A673 (cell line): ENCODE measurements at regions not wholly inside any gene's neighbourhood (a gene's known extent, or its start where the extent isn't known, plus 50 kb on each side); places are given as distances from the start of the nearest gene placed in this dataset.

Experiments used
- BruUV-seq: library from RNA; stranded (reverse); fragments of 400-500 nt; replicated peaks from 2 replicates; lab custom pipeline; 2021; lab: Mats Ljungman, UMichigan
- CTCF ChIA-PET: fragments of 300-600 bp; sonication (Branson Sonifier 250); formaldehyde crosslinking; loops from one replicate; lab custom pipeline; 2022; ENCODE audit warnings: antibody characterized with exemption; lab: Charles Lee
- POLR2A ChIA-PET: fragments of 300-600 bp; sonication (Branson Sonifier 250); formaldehyde crosslinking; loops from one replicate; lab custom pipeline; 2022; ENCODE audit warnings: antibody characterized with exemption; ENCODE audit not compliant: low non-redundant PET; lab: Charles Lee
- DNase-seq: peaks from one replicate; pipeline ENCODE4 v3.0.0-alpha.2; 2015; ENCODE audit warnings: low spot score
- H3K27ac ChIP-seq: fragments of 200-600 bp; sonication (generic); 2 replicates; pipeline ENCODE4 v1.5.1; 2016; ENCODE audit warnings: mixed run types, low read depth, mild to moderate bottlenecking, mixed read lengths, antibody characterized with exemption, low read length; ENCODE audit not compliant: poor library complexity, severe bottlenecking
- H3K27me3 ChIP-seq: fragments of 200-600 bp; sonication (generic); replicated peaks from 2 replicates; pipeline ENCODE4 v1.6.1; 2017; ENCODE audit warnings: mixed run types, low read depth, mild to moderate bottlenecking, mixed read lengths, antibody characterized with exemption, low read length; ENCODE audit not compliant: insufficient read depth, poor library complexity
- H3K36me3 ChIP-seq: fragments of 200-600 bp; sonication (generic); 2 replicates; pipeline ENCODE4 v1.6.1; 2016; ENCODE audit warnings: mixed run types, mild to moderate bottlenecking, mixed read lengths, antibody characterized with exemption, low read length; ENCODE audit not compliant: insufficient read depth, poor library complexity, severe bottlenecking
- H3K4me1 ChIP-seq: fragments of 200-600 bp; sonication (generic); 2 replicates; pipeline ENCODE4 v1.6.1; 2017; ENCODE audit warnings: mixed run types, mild to moderate bottlenecking, mixed read lengths, antibody characterized with exemption, low read length; ENCODE audit not compliant: insufficient read depth, poor library complexity, severe bottlenecking
- H3K4me3 ChIP-seq: fragments of 200-600 bp; sonication (generic); 2 replicates; pipeline ENCODE4 v1.5.1; 2016; ENCODE audit warnings: low read depth, mixed run types, mild to moderate bottlenecking, mixed read lengths, low read length; ENCODE audit not compliant: poor library complexity, severe bottlenecking
- H3K9me3 ChIP-seq: fragments of 200-600 bp; sonication (generic); 2 replicates; pipeline ENCODE4 v1.6.1; 2016; ENCODE audit warnings: mixed run types, low read depth, mild to moderate bottlenecking, mixed read lengths, antibody characterized with exemption, low read length; ENCODE audit not compliant: poor library complexity, severe bottlenecking
- CTCF ChIP-seq: fragments of 300-800, 200-600 bp; sonication (generic); conservative IDR thresholded peaks from 2 replicates; pipeline ENCODE4 v1.5.1; 2017; ENCODE audit warnings: low read depth, mild to moderate bottlenecking, antibody characterized with exemption, low read length, moderate library complexity, mixed read lengths
- EZH2 ChIP-seq: fragments of 200-600 bp; sonication (generic); IDR thresholded peaks from 2 replicates; pipeline ENCODE4 v1.6.1; 2017; ENCODE audit warnings: borderline replicate concordance, low read depth, mild to moderate bottlenecking, mixed read lengths, antibody characterized with exemption, low read length; ENCODE audit not compliant: poor library complexity, severe bottlenecking
- intact Hi-C: fragments of 100-400 bp; cut with micrococcal nuclease; formaldehyde crosslinking; loops from one replicate; pipeline ENCODE4 v1.10.0; 2022; ENCODE audit not compliant: unreplicated experiment

DNA sequence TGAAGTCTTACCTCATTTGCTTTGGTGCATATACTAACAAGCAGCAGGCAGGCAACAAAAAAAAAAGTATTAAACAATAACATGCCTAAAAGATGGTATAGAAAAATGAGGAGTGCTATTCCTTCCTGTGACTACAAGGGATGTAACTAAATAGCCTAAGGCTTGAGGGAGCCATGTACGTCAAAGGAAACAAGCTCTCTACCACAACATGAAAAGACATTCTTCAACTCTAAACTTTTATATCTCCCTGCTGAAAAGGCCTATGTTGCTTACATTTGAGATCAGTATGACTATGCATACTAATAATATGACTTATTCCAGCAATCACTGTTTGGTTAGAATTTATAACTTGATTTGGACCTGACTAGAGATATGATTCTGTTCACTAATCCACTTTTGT lies 347.9 kb downstream of the ADCYAP1 start:
- CTCF ChIA-PET, result no interaction called here
- POLR2A ChIA-PET, result no interaction called here
- no peaks in the 10 kb centered on the region for H3K9me3 ChIP-seq
- H3K27ac ChIP-seq, result no peak overlapping the region
- intact Hi-C loops, result no loop called here
- H3K4me3 ChIP-seq, result no peak overlapping the region
- DNase-seq, result no peak
- H3K36me3 ChIP-seq, result no peaks in the 10 kb centered on the region
- no TSS peak for BruUV-seq
- no peaks in the 10 kb centered on the region for H3K4me1 ChIP-seq
- TF ChIP-seq EZH2 (no peak), CTCF (no peak)
- peaks cover 64% of the 10 kb centered on the region for H3K27me3 ChIP-seq

GRCh38 chr18:1252936-1253335 lies 348.3 kb downstream of the ADCYAP1 start:
- no peak for DNase-seq
- BruUV-seq, result no TSS peak
- H3K27ac ChIP-seq, result no peak overlapping the region
- no peak overlapping the region for H3K4me3 ChIP-seq
- ChIA-PET CTCF (no interaction called here), POLR2A (no interaction called here)
- no peaks in the 10 kb centered on the region for H3K36me3 ChIP-seq
- no peaks in the 10 kb centered on the region for H3K4me1 ChIP-seq
- H3K27me3 ChIP-seq, result peaks cover 60% of the 10 kb centered on the region
- TF ChIP-seq CTCF (no peak), EZH2 (no peak)
- intact Hi-C loops, result no loop called here
- H3K9me3 ChIP-seq, result no peaks in the 10 kb centered on the region

DNA sequence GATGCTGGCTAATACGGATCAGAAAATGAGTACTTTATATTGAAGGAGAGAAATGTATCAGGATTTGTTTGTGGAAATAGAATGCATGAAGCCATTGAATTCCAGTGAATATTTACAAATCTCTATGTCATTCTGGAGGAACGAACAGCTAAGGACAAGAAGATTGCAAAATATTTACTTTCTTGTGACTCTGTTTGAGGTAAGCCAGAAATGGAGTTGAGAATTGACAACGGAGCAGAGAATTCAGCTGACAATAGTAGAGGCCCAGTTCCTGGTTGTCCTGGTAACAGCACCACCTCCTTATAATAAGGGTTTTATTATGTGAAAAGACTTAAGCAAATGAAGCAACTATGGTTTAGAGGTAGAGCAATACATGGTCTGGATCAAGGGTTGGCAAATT lies 349.2 kb downstream of the ADCYAP1 start:
- no peak for TF ChIP-seq CTCF
- TF ChIP-seq EZH2, result no peak
- ChIA-PET POLR2A (no interaction called here), CTCF (no interaction called here)
- DNase-seq, result no peak
- Histone ChIP-seq H3K9me3 (no peaks in the 10 kb centered on the region), H3K36me3 (no peaks in the 10 kb centered on the region), H3K27me3 (peaks cover 51% of the 10 kb centered on the region), H3K27ac (no peak overlapping the region), H3K4me3 (no peak overlapping the region), H3K4me1 (no peaks in the 10 kb centered on the region)
- BruUV-seq, result no TSS peak
- intact Hi-C loops, result no loop called here
